Heart left ventricle (tissue), 13 donors: ENCODE measurements at regions not wholly inside any gene's neighbourhood (a gene's known extent, or its start where the extent isn't known, plus 50 kb on each side); places are given as distances from the start of the nearest gene placed in this dataset.

ENCODE experiments used
- POLR2A ChIP-seq, 2 donors: fragments of 450-650 bp; IDR thresholded peaks; one replicate each; pipeline ENCODE4 v1.6.1; 2017; ENCODE audit warnings: antibody characterized with exemption in 2 of 2, mild to moderate bottlenecking in 2 of 2, moderate library complexity in 2 of 2
- TF ChIP-seq, protein P1 (sequence below), 12 donors: fragments of 200-600 bp; sonication (generic) in 4 of 12; IDR thresholded peaks; one replicate each; pipeline versions ENCODE4 v1.5.0 to v1.8.0; 2018 to 2022; ENCODE audit warnings: antibody characterized with exemption in 12 of 12, mild to moderate bottlenecking in 5 of 12
- donor health status: ischemic (EF 13 %, LVEDD 7.1; RV severe dilation, severe dysfunction).
- donor health status: DM: no; HTN: yes; CAD: no.
- donor health status: DM: no; HTN: no; CAD: no.
- donor health status: ischemic (EF 25% LVEDD 6.9; RV normal size, moderate dysfunction).
- donor health status: ischemic (EF 25% LVEDD 5.7; RV mildly dilated, moderate dysfunction).
- donor health status: ischemic (EF 35%, LVEDD 5.7; RV mildly dilated, moderate dysfunction).
- donor health status: nonischemic (EF 11% LVEDD 7.7; RV severe dilation, severe dysfunction).
- donor health status: DM: yes; HTN: yes; CAD: no.
- donor health status: PGD.
- donor health status: ischemic (EF 29% LVEDD 5.4; RV normal size, mild dysfunction).
- donor health status: nonischemic (EF 23%, LVEDD 6.1; RV moderate dilation, normal function).

DNA sequence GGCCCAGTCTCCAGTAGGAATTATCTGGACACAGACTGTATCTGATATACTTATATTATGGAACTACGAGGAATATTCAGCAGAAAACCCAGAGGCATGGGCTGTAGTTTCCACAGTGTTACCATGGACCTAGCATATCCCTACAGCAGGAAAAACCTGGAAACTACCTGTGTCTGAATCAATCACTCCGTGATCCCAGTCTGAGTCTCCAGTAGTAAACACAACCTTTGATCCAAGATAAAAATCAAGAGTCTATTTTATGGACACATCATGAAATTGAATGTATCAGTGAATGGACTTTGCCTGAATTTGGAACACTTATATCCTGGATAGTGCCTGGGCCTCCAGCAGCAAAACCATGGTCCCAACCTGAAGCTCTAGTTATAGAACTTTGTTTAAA, 57.5 kb upstream of the RBMY1B start:
- no peak for TF ChIP-seq POLR2A (IDR thresholded peaks at IDR 0.05)
- TF ChIP-seq, protein P1, sequence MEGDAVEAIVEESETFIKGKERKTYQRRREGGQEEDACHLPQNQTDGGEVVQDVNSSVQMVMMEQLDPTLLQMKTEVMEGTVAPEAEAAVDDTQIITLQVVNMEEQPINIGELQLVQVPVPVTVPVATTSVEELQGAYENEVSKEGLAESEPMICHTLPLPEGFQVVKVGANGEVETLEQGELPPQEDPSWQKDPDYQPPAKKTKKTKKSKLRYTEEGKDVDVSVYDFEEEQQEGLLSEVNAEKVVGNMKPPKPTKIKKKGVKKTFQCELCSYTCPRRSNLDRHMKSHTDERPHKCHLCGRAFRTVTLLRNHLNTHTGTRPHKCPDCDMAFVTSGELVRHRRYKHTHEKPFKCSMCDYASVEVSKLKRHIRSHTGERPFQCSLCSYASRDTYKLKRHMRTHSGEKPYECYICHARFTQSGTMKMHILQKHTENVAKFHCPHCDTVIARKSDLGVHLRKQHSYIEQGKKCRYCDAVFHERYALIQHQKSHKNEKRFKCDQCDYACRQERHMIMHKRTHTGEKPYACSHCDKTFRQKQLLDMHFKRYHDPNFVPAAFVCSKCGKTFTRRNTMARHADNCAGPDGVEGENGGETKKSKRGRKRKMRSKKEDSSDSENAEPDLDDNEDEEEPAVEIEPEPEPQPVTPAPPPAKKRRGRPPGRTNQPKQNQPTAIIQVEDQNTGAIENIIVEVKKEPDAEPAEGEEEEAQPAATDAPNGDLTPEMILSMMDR (IDR thresholded peaks at IDR 0.05): no peak
